ENCODE measurements at regions not wholly inside any gene's neighbourhood (a gene's known extent, or its start where the extent isn't known, plus 50 kb on each side); places are given as distances from the start of the nearest gene placed in this dataset.

DNA sequence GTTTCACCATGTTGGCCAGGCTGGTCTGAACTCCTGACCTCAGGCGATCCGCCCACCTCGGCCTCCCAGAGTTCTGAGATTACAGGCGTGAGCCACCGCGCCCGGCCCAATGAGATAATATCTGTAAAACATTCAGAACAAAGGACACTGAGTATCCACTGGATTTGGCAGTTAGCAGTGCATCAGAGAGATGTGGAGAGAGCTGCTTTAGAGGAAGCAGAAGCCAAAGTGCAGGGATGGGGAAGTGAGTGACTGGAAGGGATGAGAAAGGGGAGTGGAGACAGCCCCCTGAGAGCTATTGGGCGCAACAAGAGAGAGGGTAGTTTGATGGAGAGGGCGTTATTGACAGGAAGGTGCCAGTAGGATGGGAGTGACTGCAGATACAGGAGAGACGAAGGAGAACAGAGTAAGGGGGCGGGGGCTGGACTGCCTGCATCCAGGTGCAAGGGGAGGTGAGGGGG is 157.5 kb upstream of the SHB start:
- Histone ChIP-seq H3K4me3 (peak overlapping the region; percentile 59), H3K36me3 (0 out of 2 replicates have a peak, but pooled peaks cover 4% of the 10 kb centered on the region), H3K27me3 (no peaks in the 10 kb centered on the region), H3K9me3 (replicated peaks) (peaks cover 8% of the 10 kb centered on the region), H3K4me1 (peaks cover 33% of the 10 kb centered on the region), H3K27ac (peak overlapping the region; percentile 90)
- DNase-seq, result peak; percentile 66 to 79

- no peak for DNase-seq
- no peak overlapping the region for H3K4me3 ChIP-seq
- H3K27me3 ChIP-seq, result no peaks in the 10 kb centered on the region
- no peak overlapping the region for H3K27ac ChIP-seq
- peaks cover 25% of the 10 kb centered on the region for H3K4me1 ChIP-seq
- H3K36me3 ChIP-seq, result 0 out of 2 replicates have a peak, but pooled peaks cover 4% of the 10 kb centered on the region
- H3K9me3 ChIP-seq (replicated peaks), result peaks cover 8% of the 10 kb centered on the region
These were observed 155.9 kb upstream of the SHB start for GRCh38 chr9:38224941-38225340.

DNA sequence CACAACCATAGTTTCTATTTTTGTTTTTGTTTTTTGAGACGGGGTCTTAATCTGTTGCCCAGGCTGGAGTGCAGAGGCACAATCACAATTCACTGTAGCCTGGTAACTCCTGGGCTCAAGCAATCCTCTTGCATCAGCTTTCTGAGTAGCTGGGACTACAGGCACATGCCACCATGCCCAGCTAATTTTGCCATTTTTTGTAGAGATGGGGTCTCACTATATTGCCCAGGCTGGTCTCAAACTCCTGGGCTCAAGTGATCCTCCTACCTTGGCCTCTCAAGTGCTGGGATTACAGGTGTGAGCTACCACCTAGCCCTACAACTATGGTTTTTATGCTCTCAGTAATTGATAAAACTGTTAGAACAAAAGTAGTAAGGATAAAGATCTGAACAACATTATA is 147.5 kb upstream of the SHB start:
- no peak overlapping the region for H3K27ac ChIP-seq
- H3K9me3 ChIP-seq (replicated peaks), result peaks cover 9% of the 10 kb centered on the region; the same call in 1 of the 2 replicates
- no peaks in the 10 kb centered on the region for H3K4me1 ChIP-seq
- DNase-seq, result no peak
- no peak overlapping the region for H3K4me3 ChIP-seq
- H3K36me3 ChIP-seq, result no peaks in the 10 kb centered on the region
- no peaks in the 10 kb centered on the region for H3K27me3 ChIP-seq

GRCh38 chr9:38215465-38215864 is 146.4 kb upstream of the SHB start:
- Histone ChIP-seq H3K4me3 (no peak overlapping the region), H3K27me3 (no peaks in the 10 kb centered on the region), H3K4me1 (no peaks in the 10 kb centered on the region), H3K36me3 (no peaks in the 10 kb centered on the region), H3K27ac (no peak overlapping the region), H3K9me3 (replicated peaks) (peaks cover 9% of the 10 kb centered on the region; the same call in 1 of the 2 replicates)
- no peak for DNase-seq

GRCh38 chr9:38214432-38214831 is 145.4 kb upstream of the SHB start:
- H3K9me3 ChIP-seq (replicated peaks), result peaks cover 5% of the 10 kb centered on the region; the same call in 1 of the 2 replicates
- H3K36me3 ChIP-seq, result no peaks in the 10 kb centered on the region
- no peak overlapping the region for H3K27ac ChIP-seq
- H3K27me3 ChIP-seq, result no peaks in the 10 kb centered on the region
- H3K4me1 ChIP-seq, result no peaks in the 10 kb centered on the region
- no peak overlapping the region for H3K4me3 ChIP-seq
- no peak for DNase-seq

GRCh38 chr9:38213631-38214299 is 144.7 kb upstream of the SHB start:
- DNase-seq, result no peak
- H3K9me3 ChIP-seq (replicated peaks), result 0 out of 2 replicates have a peak, but pooled peaks cover 3% of the 10 kb centered on the region
- no peak overlapping the region for H3K4me3 ChIP-seq
- no peak overlapping the region for H3K27ac ChIP-seq
- H3K4me1 ChIP-seq, result no peaks in the 10 kb centered on the region; the same call in 1 of the 2 replicates
- H3K27me3 ChIP-seq, result no peaks in the 10 kb centered on the region
- H3K36me3 ChIP-seq, result no peaks in the 10 kb centered on the region

DNA sequence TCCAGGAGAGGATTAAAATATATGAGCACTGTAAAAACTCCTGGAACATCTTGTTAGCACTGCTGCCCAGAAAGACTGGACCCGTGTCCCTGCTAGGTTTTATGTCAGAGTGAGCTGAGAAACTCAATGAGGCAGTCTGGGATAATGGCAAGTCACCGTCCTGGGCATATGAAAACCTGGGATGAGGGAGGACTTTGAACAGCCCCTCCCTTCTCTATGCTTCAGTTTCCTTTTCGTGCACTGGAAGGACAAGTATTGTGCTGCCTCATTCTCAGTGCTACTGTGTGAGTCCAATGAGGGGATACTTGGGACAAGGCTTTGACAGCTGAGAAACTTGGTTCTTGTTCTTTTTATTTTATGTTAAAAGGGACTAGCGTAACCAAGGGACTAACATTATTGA is 143.0 kb upstream of the SHB start:
- no peak overlapping the region for H3K4me3 ChIP-seq
- no peak overlapping the region for H3K27ac ChIP-seq
- no peak for DNase-seq
- H3K36me3 ChIP-seq, result no peaks in the 10 kb centered on the region
- H3K4me1 ChIP-seq, result peaks cover 6% of the 10 kb centered on the region; the same call in 1 of the 2 replicates
- H3K9me3 ChIP-seq (replicated peaks), result no peaks in the 10 kb centered on the region
- H3K27me3 ChIP-seq, result no peaks in the 10 kb centered on the region

- H3K4me3 ChIP-seq, result no peak overlapping the region
- H3K9me3 ChIP-seq (replicated peaks), result no peaks in the 10 kb centered on the region
- no peak overlapping the region for H3K27ac ChIP-seq
- DNase-seq, result no peak
- no peaks in the 10 kb centered on the region for H3K36me3 ChIP-seq
- H3K27me3 ChIP-seq, result no peaks in the 10 kb centered on the region
- peaks cover 6% of the 10 kb centered on the region; the same call in 1 of the 2 replicates for H3K4me1 ChIP-seq
These were observed 142.0 kb upstream of the SHB start for GRCh38 chr9:38211002-38211401.

DNA sequence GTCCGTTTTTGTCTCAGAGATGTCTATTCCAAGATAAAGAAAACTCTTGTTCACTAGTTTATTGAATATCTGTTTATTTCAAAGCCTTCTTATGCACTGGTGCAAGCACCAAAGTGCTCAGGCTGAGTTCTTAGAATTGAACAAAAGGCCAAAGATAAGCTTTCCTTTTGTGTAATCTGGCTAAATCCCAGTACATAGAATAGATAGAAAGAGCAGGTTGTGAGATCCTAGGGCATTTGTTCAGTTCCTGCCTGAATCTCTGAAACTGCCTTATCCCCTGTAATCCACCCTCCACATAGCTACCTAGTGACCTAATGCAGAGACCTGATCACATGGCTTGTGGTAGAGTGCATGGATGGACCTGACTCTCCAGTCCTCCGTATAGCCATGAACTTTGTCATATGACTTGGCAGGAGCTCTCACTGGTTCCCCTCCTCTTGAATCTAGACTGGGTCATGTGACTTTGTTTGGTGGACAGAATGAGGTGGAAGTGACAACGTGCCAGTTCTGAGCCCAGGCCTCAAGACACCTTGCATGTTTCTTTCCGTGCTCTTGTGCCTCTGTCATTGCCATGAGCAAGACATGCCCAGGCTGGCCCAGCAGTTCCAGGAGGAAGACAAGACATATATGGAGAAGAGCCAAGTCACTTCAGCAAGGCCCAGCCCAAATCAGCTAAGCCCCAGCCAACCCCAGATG is 139.3 kb upstream of the SHB start:
- no peaks in the 10 kb centered on the region for H3K27me3 ChIP-seq
- H3K9me3 ChIP-seq (replicated peaks), result no peaks in the 10 kb centered on the region
- H3K27ac ChIP-seq, result no peak overlapping the region
- H3K36me3 ChIP-seq, result no peaks in the 10 kb centered on the region
- DNase-seq, result peak; percentile 19 to 26
- H3K4me1 ChIP-seq, result peaks cover 6% of the 10 kb centered on the region; the same call in 1 of the 2 replicates
- no peak overlapping the region for H3K4me3 ChIP-seq

DNA sequence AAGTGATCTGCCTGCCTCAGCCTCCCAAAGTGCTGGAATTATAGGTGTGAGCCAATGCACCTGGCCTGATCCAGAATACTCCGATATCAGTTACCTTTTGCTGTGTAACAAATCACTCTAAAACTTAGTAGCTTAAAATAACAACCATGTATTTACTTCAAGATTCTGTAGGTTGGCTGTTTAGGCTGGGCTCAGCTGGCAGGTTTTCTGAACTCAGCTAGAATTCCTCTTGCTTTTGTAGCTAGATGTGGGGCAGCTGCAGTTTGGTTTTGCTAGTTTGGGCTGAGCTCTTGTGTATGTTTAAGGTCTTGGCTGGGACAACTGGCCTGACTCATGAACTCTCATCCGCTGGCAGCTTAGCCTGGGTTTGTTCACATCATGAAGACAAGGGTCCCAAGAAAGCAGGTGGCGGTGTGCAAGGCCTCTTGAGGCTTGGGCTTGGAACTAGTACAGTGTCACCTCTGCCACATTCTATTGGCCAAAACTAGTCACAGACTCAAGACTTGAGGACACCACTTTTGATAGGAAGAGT is 138.3 kb upstream of the SHB start:
- H3K9me3 ChIP-seq (replicated peaks), result no peaks in the 10 kb centered on the region
- no peak overlapping the region for H3K27ac ChIP-seq
- DNase-seq, result no peak

GRCh38 chr9:38205279-38205678 is 136.3 kb upstream of the SHB start:
- Histone ChIP-seq H3K4me1 (peaks cover 6% of the 10 kb centered on the region; the same call in 1 of the 2 replicates), H3K27ac (no peak overlapping the region), H3K9me3 (replicated peaks) (no peaks in the 10 kb centered on the region), H3K27me3 (no peaks in the 10 kb centered on the region), H3K4me3 (no peak overlapping the region), H3K36me3 (no peaks in the 10 kb centered on the region)
- no peak for DNase-seq

More for the DNA sequence above, 138.3 kb upstream of the SHB start:
- no peaks in the 10 kb centered on the region for H3K36me3 ChIP-seq
- peaks cover 6% of the 10 kb centered on the region; the same call in 1 of the 2 replicates for H3K4me1 ChIP-seq
- no peak overlapping the region for H3K4me3 ChIP-seq
- H3K27me3 ChIP-seq, result no peaks in the 10 kb centered on the region

- no peaks in the 10 kb centered on the region for H3K9me3 ChIP-seq (replicated peaks)
- no peak for DNase-seq
- H3K4me3 ChIP-seq, result no peak overlapping the region
- no peaks in the 10 kb centered on the region for H3K36me3 ChIP-seq
- no peaks in the 10 kb centered on the region for H3K27me3 ChIP-seq
- no peak overlapping the region for H3K27ac ChIP-seq
- H3K4me1 ChIP-seq, result no peaks in the 10 kb centered on the region
These were observed 133.4 kb upstream of the SHB start for GRCh38 chr9:38202336-38202938.

- no peak for DNase-seq
- no peaks in the 10 kb centered on the region for H3K4me1 ChIP-seq
- no peak overlapping the region for H3K27ac ChIP-seq
- no peak overlapping the region for H3K4me3 ChIP-seq
- H3K27me3 ChIP-seq, result no peaks in the 10 kb centered on the region
- H3K9me3 ChIP-seq (replicated peaks), result no peaks in the 10 kb centered on the region
- H3K36me3 ChIP-seq, result no peaks in the 10 kb centered on the region
These were observed 132.8 kb upstream of the SHB start for GRCh38 chr9:38201844-38202243.

DNA sequence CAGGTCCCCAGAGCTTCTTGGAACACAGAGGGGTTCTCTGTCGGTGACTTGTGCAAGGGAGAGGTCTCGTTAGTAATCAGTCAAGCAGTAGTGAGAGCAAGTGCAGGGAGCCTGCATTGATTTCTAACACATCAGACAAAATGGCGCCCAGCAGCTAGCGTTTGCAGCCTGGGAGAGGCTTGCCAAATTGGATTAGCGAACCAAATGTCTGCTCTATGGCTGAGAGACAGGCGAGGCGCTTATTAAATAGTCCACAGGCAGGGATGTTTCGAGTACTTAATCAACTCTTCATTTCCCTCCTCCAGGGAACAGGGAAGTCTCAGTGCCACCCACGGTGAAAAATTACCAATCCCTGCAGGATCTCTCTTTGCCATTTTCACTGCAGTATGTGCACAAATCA is 131.4 kb upstream of the SHB start:
- no peak for DNase-seq
- Histone ChIP-seq H3K4me3 (no peak overlapping the region), H3K9me3 (replicated peaks) (no peaks in the 10 kb centered on the region), H3K27ac (no peak overlapping the region), H3K36me3 (no peaks in the 10 kb centered on the region), H3K27me3 (no peaks in the 10 kb centered on the region), H3K4me1 (no peaks in the 10 kb centered on the region)

DNA sequence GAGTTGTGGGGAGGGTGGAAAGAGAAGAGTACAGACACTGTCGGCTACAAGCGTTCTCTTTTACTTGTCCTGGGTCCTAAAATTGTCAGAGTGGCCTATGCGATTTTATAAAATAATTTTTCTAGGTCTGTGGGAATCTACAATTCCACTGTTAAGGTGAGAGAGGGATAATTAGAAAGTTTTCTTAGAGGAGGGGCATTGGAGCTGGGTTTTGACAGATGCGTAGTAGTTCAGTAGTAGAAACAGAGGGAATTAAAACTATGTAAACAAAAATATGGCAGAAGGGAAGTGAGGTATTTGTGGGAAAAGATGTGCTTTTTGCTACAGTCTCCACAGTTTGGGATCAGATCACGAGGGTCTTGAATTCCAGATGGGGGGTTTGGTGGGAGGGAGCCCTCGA is 129.1 kb upstream of the SHB start:
- Histone ChIP-seq H3K36me3 (no peaks in the 10 kb centered on the region), H3K9me3 (replicated peaks) (no peaks in the 10 kb centered on the region), H3K27me3 (no peaks in the 10 kb centered on the region), H3K4me3 (no peak overlapping the region), H3K27ac (no peak overlapping the region), H3K4me1 (no peaks in the 10 kb centered on the region)
- DNase-seq, result no peak

All from SJCRH30 (cell line).